GM12873 (cell line): ENCODE measurements at regions not wholly inside any gene's neighbourhood (a gene's known extent, or its start where the extent isn't known, plus 50 kb on each side); places are given as distances from the start of the nearest gene placed in this dataset.

Experiments
- CTCF ChIP-seq: IDR thresholded peaks from 2 replicates; pipeline ENCODE4 v1.5.1; 2012; ENCODE audit warnings: low read depth, mild to moderate bottlenecking, moderate library complexity, low read length, control low read depth; ENCODE audit not compliant: insufficient read depth; ENCODE audit errors: missing control alignments

- no peak for TF ChIP-seq CTCF
Measured at GRCh38 chr7:153382641-153383101, 623.1 kb downstream of the ACTR3B start.

- no peak for TF ChIP-seq CTCF
Measured at GRCh38 chr7:153383781-153384180, 624.2 kb downstream of the ACTR3B start.

- TF ChIP-seq CTCF, result no peak
Measured at GRCh38 chr7:153385502-153385901, 626.0 kb downstream of the ACTR3B start.

DNA sequence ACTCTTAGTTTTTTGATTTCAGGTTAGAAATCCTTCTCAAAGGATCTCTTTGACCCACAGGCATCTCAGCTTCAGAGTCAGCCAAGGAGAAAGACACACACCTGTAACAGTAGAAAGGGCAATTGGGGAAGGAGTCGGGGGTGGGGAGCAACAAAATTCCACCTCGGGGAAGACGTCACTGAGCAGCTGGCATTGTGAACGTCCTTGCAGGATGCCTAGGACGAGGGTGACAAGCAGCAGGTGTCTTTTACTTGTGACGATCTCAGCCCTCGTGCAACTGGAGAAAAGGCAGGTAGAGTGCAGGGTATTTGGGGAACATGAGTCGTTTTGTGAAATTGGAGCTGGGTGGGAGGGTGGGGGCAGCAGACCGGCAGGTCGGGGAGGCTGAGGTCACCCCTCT is 627.0 kb downstream of the ACTR3B start:
- no peak for TF ChIP-seq CTCF

- no peak for TF ChIP-seq CTCF
Measured at GRCh38 chr7:153388611-153389010, 629.1 kb downstream of the ACTR3B start.

DNA sequence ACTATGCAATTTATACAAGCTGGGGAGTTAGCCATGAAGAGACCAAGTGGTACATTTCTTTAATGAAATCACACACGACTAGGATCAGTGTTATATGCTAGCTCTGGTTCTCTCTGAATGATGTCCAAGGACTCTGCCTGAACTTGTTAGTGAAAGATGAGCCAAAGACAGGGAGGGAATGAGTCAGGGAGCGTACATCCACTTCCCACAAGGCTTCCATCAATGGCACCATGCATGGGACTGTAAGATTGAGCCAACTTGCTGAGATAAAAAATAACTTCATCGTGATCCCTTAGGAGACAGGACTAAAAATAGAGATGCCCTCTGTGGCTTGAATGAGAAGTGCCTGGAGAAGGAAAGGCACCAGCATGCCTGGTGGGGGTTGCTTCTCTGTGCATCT is 629.7 kb downstream of the ACTR3B start:
- no peak for TF ChIP-seq CTCF

DNA sequence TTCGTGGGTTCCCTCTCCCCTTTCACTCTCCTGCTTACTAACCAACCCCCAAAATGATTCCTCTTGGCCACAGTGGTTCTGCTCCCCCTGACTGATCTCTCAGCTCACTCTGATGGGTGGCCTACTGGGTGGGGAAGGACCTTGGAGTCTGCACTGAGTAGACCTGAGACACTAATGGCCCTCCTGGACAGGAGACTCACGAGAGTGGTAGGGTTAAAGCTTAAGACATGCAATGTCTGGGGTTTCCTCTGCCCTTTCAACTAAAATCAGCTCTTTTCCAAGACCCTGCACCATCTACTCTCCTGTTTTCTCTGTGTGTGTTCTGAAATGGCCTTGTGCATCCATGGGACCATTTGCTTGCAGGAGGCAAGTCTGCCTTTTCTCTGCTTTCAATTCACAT is 631.4 kb downstream of the ACTR3B start:
- TF ChIP-seq CTCF, result no peak
